ENCODE measurements at regions not wholly inside any gene's neighbourhood (a gene's known extent, or its start where the extent isn't known, plus 50 kb on each side); places are given as distances from the start of the nearest gene placed in this dataset.

DNA sequence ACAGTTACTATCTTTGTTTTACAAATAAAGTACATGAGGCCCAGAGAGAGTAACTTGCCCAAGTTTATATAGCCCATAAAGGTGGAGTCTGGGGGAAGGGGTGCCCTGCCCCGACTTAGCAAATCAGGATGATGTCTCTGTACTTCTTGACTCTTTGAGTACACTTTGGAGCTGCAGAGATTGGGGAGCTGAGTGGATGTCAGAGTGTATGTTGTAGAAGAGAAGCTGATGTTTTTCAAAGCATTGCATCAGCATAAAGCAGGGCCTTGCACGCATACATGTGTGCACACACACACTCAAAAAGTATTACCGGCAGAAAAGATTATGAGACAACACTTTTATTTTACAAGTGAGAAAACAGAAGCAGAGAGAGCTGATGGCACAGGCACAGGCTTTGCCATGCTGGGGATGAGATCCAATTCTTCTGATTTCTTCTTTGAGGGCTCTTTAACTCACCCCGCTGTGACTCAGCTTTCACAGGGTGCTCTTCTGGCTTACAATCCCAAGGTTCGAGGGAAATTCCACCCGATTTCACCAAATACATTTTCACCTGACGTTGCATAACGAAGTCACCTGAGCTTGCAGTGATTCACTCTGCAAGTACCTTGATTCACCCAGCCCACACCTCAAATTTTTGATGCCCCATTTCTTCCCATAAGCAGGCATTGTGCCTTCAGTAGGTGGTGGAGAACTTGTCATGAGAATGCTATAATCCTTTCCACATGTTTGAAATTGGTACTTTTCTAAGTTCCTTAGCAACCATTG, 292.8 kb upstream of the BOD1L1 start:
- TF ChIP-seq, protein P1, sequence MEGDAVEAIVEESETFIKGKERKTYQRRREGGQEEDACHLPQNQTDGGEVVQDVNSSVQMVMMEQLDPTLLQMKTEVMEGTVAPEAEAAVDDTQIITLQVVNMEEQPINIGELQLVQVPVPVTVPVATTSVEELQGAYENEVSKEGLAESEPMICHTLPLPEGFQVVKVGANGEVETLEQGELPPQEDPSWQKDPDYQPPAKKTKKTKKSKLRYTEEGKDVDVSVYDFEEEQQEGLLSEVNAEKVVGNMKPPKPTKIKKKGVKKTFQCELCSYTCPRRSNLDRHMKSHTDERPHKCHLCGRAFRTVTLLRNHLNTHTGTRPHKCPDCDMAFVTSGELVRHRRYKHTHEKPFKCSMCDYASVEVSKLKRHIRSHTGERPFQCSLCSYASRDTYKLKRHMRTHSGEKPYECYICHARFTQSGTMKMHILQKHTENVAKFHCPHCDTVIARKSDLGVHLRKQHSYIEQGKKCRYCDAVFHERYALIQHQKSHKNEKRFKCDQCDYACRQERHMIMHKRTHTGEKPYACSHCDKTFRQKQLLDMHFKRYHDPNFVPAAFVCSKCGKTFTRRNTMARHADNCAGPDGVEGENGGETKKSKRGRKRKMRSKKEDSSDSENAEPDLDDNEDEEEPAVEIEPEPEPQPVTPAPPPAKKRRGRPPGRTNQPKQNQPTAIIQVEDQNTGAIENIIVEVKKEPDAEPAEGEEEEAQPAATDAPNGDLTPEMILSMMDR (conservative IDR thresholded peaks at IDR 0.05; ENCODE audit: low read depth in 2 of 2): no peak
- no peak for TF ChIP-seq EZH2 (IDR thresholded peaks at IDR 0.05; ENCODE audit: low read depth, unreplicated experiment)

Data from GM23338 (cell line).